ENCODE measurements at regions not wholly inside any gene's neighbourhood (a gene's known extent, or its start where the extent isn't known, plus 50 kb on each side); places are given as distances from the start of the nearest gene placed in this dataset.

GRCh38 chr2:187134306-187134705 lies 285.3 kb upstream of the ZSWIM2 start:
- no peak for DNase-seq (ENCODE audit: low read depth)
- TF ChIP-seq CTCF (IDR thresholded peaks at IDR 0.05; ENCODE audit: control insufficient read depth, extremely low read depth, insufficient read depth): no peak
- no peak overlapping the region for H3K4me3 ChIP-seq (ENCODE audit: low read depth, low read length)

GRCh38 chr2:187129868-187130267 lies 280.9 kb upstream of the ZSWIM2 start:
- TF ChIP-seq CTCF (IDR thresholded peaks at IDR 0.05; ENCODE audit: control insufficient read depth, extremely low read depth, insufficient read depth): no peak
- H3K4me3 ChIP-seq (ENCODE audit: low read depth, low read length): no peak overlapping the region
- no peak for DNase-seq (ENCODE audit: low read depth)

GRCh38 chr2:187129306-187129705 lies 280.3 kb upstream of the ZSWIM2 start:
- no peak for TF ChIP-seq CTCF (IDR thresholded peaks at IDR 0.05; ENCODE audit: control insufficient read depth, extremely low read depth, insufficient read depth)
- no peak overlapping the region for H3K4me3 ChIP-seq (ENCODE audit: low read depth, low read length)
- no peak for DNase-seq (ENCODE audit: low read depth)

- no peak for DNase-seq (ENCODE audit: low read depth)
- TF ChIP-seq CTCF (IDR thresholded peaks at IDR 0.05; ENCODE audit: control insufficient read depth, extremely low read depth, insufficient read depth): no peak
- H3K4me3 ChIP-seq (ENCODE audit: low read depth, low read length): no peak overlapping the region
Measured at GRCh38 chr2:187126247-187127005, 277.5 kb upstream of the ZSWIM2 start.

GRCh38 chr2:187125318-187125717 lies 276.3 kb upstream of the ZSWIM2 start:
- DNase-seq (ENCODE audit: low read depth): no peak
- no peak for TF ChIP-seq CTCF (IDR thresholded peaks at IDR 0.05; ENCODE audit: control insufficient read depth, extremely low read depth, insufficient read depth)
- H3K4me3 ChIP-seq (ENCODE audit: low read depth, low read length): no peak overlapping the region

GRCh38 chr2:187124529-187124928 lies 275.6 kb upstream of the ZSWIM2 start:
- no peak overlapping the region for H3K4me3 ChIP-seq (ENCODE audit: low read depth, low read length)
- TF ChIP-seq CTCF (IDR thresholded peaks at IDR 0.05; ENCODE audit: control insufficient read depth, extremely low read depth, insufficient read depth): no peak
- no peak for DNase-seq (ENCODE audit: low read depth)

Measured in LNCaP clone FGC (cell line).